Mesothelial cell of epicardium (in vitro differentiated cells): ENCODE measurements at regions not wholly inside any gene's neighbourhood (a gene's known extent, or its start where the extent isn't known, plus 50 kb on each side); places are given as distances from the start of the nearest gene placed in this dataset.
"Not testable (repeated sequence)": the region's sequence is repeated elsewhere in the genome, so short reads cannot be mapped to it uniquely, and the experiment has no call there.

Experiments
- DNase-seq, 2 experiments: peaks; one replicate each; pipeline ENCODE4 v3.0.0; 2021; ENCODE audit warnings: low spot score in 2 of 2; ENCODE audit not compliant: unreplicated experiment in 2 of 2
- H3K27ac Mint-ChIP-seq: 2 replicates; pipeline ENCODE4 v1.8.0; 2021; ENCODE audit warnings: mixed read lengths
- H3K27me3 Mint-ChIP-seq: 2 replicates; pipeline ENCODE4 v1.8.0; 2021; ENCODE audit warnings: low read depth, mixed read lengths
- H3K36me3 Mint-ChIP-seq: 2 replicates; pipeline ENCODE4 v1.8.0; 2021; ENCODE audit warnings: mixed read lengths
- H3K4me1 Mint-ChIP-seq: 2 replicates; pipeline ENCODE4 v1.8.0; 2021; ENCODE audit warnings: mixed read lengths
- H3K4me3 Mint-ChIP-seq: 2 replicates; pipeline ENCODE4 v1.8.0; 2021; ENCODE audit warnings: mild to moderate bottlenecking, moderate library complexity, mixed read lengths
- H3K9me3 Mint-ChIP-seq: 2 replicates; pipeline ENCODE4 v1.8.0; 2021; ENCODE audit warnings: mixed read lengths
- CTCF ChIP-seq: fragments of 200-600 bp; sonication (generic); IDR thresholded peaks from one replicate; pipeline ENCODE4 v1.5.0; 2021; ENCODE audit warnings: antibody characterized with exemption; ENCODE audit not compliant: unreplicated experiment

GRCh38 chr2:234398531-234398930 is 98.3 kb downstream of the ARL4C start:
- Mint-ChIP-seq H3K36me3 (no peaks in the 10 kb centered on the region), H3K4me1 (no peaks in the 10 kb centered on the region), H3K9me3 (peaks cover 4% of the 10 kb centered on the region), H3K27me3 (no peaks in the 10 kb centered on the region), H3K27ac (no peak overlapping the region), H3K4me3 (no peak overlapping the region)
- TF ChIP-seq CTCF = no peak
- no peak for DNase-seq

DNA sequence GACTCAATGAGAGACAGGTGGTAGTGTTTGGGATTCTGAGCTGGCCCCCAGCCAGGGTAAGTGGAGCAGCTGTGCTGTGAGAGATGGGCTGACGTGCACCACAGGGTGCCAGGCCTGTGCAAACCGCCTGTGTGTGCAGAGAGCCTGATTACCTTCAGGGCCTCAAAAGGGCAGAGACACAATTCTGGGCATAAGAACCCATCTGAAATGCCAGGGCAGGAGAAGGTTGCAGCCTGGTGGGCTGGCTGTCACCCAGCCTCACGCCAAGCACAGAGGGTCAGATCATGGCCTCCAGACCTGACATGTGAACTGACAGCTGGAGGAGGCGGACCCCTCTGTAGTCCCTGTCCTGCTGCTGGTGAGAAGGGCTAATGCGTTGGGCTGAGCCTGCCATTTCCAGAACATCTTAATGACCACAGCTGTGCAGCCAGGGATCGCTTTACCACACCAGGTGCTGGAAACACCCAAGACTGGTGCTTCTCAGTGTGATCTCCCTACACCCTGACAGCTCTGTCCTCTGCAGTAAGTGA is 100.9 kb downstream of the ARL4C start:
- no peak for DNase-seq
- H3K36me3 Mint-ChIP-seq = no peaks in the 10 kb centered on the region
- no peaks in the 10 kb centered on the region for H3K4me1 Mint-ChIP-seq
- no peak for TF ChIP-seq CTCF
- no peaks in the 10 kb centered on the region for H3K27me3 Mint-ChIP-seq
- H3K9me3 Mint-ChIP-seq = peaks cover 9% of the 10 kb centered on the region
- no peak overlapping the region for H3K4me3 Mint-ChIP-seq
- no peak overlapping the region for H3K27ac Mint-ChIP-seq

DNA sequence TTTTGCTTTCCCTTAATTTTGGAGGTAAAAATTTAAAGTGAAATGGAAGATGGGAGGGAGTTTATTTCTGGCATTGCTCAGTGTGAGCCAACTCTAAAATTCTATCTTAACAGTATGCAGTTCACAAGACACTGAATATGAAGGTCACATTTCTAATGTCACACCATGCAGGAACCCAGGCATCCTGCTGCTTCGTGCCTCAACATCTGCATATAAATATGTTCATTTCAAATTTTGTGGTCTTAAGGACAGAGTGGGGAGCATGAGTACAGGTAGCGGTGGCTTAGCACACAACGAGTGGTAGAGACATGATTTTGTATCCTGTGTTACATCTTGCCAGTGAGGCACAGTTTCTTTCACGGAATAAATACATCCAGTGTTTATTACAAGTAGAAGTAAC is 102.4 kb downstream of the ARL4C start:
- TF ChIP-seq CTCF = no peak
- no peak overlapping the region for H3K4me3 Mint-ChIP-seq
- no peaks in the 10 kb centered on the region for H3K4me1 Mint-ChIP-seq
- no peak for DNase-seq
- H3K9me3 Mint-ChIP-seq = peaks cover 5% of the 10 kb centered on the region
- no peaks in the 10 kb centered on the region for H3K27me3 Mint-ChIP-seq
- no peaks in the 10 kb centered on the region for H3K36me3 Mint-ChIP-seq
- no peak overlapping the region for H3K27ac Mint-ChIP-seq

DNA sequence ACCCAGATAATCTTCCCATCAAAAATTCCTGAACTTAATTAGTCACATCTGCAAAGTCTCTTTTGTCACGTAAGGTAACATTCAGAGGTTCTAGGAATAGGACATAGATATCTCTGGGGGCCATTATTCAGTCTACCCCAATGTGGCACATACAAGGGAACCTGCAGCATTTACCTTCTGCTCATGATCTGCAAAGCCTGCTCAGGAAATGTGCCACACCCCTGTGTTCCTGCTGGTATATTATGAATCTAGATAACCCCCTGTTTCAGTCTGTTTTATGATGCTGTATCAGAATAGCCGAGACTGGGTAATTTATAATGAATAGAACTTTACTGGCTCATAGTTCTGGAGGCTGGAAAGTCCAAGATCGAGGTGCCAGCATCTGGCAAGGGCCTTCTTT is 103.5 kb downstream of the ARL4C start:
- no peak for TF ChIP-seq CTCF
- no peaks in the 10 kb centered on the region for H3K27me3 Mint-ChIP-seq
- no peak overlapping the region for H3K27ac Mint-ChIP-seq
- DNase-seq = no peak
- no peaks in the 10 kb centered on the region for H3K36me3 Mint-ChIP-seq
- no peak overlapping the region for H3K4me3 Mint-ChIP-seq
- H3K4me1 Mint-ChIP-seq = peaks cover 3% of the 10 kb centered on the region
- H3K9me3 Mint-ChIP-seq = peaks cover 5% of the 10 kb centered on the region

DNA sequence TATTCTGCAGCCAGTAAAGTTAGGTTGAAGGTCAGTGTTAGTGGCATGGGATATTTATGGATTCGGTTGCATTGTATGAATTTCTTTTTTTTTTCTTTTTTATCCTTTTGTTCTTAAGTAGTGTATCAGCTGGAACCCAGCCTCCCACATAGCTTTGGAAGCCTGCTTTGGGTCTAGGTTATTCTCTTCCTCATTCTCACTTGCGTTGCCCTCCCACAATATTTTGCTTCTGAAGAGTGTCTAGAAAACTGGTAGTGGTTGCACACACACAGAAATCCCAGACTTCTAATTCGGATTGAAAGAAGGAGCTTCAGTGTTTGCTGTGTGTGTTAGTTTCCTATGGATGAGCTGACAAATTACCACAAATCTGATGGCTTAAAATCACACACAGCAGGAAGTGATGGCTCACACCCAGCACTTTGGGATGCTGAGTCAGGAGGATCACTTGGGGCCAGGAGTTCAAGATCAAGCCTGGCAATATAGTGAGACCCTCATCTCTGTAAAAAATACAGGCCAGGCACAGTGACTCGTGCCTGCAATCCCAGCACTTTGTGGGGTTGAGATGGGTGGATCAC is 104.8 kb downstream of the ARL4C start:
- TF ChIP-seq CTCF = no peak
- Mint-ChIP-seq H3K4me3 (no peak overlapping the region), H3K36me3 (no peaks in the 10 kb centered on the region), H3K27me3 (no peaks in the 10 kb centered on the region), H3K4me1 (peaks cover 3% of the 10 kb centered on the region), H3K9me3 (peaks cover 5% of the 10 kb centered on the region), H3K27ac (no peak overlapping the region)
- no peak for DNase-seq

DNA sequence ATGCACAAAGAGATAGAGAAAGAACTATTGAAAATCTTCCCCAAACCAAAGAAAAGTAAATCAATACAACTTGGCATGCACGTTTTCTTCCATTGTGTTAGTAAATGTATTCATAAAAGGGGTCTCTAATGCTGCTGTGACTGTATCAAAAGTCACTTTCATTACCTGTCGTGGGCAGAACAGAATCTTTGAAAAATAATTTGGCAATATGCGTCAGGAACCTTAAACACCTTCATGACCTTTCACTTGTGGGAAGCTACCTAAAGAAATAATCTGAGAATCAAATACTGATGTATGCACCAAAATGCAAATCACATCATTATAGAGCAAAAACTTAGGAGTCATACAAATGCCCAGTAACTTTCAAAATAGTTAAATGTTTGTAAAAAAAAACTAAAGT is 105.3 kb downstream of the ARL4C start:
- peaks cover 5% of the 10 kb centered on the region for H3K9me3 Mint-ChIP-seq
- no peak overlapping the region for H3K4me3 Mint-ChIP-seq
- no peaks in the 10 kb centered on the region for H3K36me3 Mint-ChIP-seq
- no peaks in the 10 kb centered on the region for H3K27me3 Mint-ChIP-seq
- no peak overlapping the region for H3K27ac Mint-ChIP-seq
- peaks cover 3% of the 10 kb centered on the region for H3K4me1 Mint-ChIP-seq
- no peak for DNase-seq
- TF ChIP-seq CTCF = no peak

GRCh38 chr2:234389661-234390060 is 107.2 kb downstream of the ARL4C start:
- not testable (repeated sequence) for H3K9me3 Mint-ChIP-seq, H3K36me3 Mint-ChIP-seq, H3K27ac Mint-ChIP-seq, DNase-seq, H3K4me3 Mint-ChIP-seq, H3K27me3 Mint-ChIP-seq, H3K4me1 Mint-ChIP-seq
